Mammary epithelial cell (primary cell): ENCODE measurements at regions not wholly inside any gene's neighbourhood (a gene's known extent, or its start where the extent isn't known, plus 50 kb on each side); places are given as distances from the start of the nearest gene placed in this dataset.

Experiments
- EZH2 ChIP-seq: IDR thresholded peaks from 2 replicates; pipeline ENCODE4 v1.6.1; 2012; ENCODE audit warnings: low read length, inconsistent platforms, borderline replicate concordance
- TF ChIP-seq, protein P1 (sequence below), 2 donors: IDR thresholded peaks in 1 of 2; conservative IDR thresholded peaks in 1 of 2; 2 replicates each; pipeline ENCODE4 v1.5.1; 2011 to 2012; ENCODE audit warnings: inconsistent platforms in 2 of 2, low read length in 2 of 2, mild to moderate bottlenecking in 2 of 2, control low read depth in 1 of 2, low read depth in 1 of 2; ENCODE audit not compliant: insufficient read depth in 1 of 2; ENCODE audit errors: extremely low read depth in 1 of 2

GRCh38 chr3:168517249-168518071, 421.7 kb upstream of the GOLIM4 start:
- TF ChIP-seq, protein P1, sequence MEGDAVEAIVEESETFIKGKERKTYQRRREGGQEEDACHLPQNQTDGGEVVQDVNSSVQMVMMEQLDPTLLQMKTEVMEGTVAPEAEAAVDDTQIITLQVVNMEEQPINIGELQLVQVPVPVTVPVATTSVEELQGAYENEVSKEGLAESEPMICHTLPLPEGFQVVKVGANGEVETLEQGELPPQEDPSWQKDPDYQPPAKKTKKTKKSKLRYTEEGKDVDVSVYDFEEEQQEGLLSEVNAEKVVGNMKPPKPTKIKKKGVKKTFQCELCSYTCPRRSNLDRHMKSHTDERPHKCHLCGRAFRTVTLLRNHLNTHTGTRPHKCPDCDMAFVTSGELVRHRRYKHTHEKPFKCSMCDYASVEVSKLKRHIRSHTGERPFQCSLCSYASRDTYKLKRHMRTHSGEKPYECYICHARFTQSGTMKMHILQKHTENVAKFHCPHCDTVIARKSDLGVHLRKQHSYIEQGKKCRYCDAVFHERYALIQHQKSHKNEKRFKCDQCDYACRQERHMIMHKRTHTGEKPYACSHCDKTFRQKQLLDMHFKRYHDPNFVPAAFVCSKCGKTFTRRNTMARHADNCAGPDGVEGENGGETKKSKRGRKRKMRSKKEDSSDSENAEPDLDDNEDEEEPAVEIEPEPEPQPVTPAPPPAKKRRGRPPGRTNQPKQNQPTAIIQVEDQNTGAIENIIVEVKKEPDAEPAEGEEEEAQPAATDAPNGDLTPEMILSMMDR (conservative IDR thresholded peaks at IDR 0.05 in 1 of 2, IDR thresholded peaks at IDR 0.05 in 1 of 2; ENCODE audit: extremely low read depth in 1 of 2, insufficient read depth in 1 of 2, low read depth in 1 of 2, low read length in 2 of 2): no peak
- TF ChIP-seq EZH2: no peak
